Calu3 (cell line): ENCODE measurements at regions not wholly inside any gene's neighbourhood (a gene's known extent, or its start where the extent isn't known, plus 50 kb on each side); places are given as distances from the start of the nearest gene placed in this dataset.

Source experiments
- BruUV-seq: library from RNA; stranded (reverse); fragments of 400-500 nt; replicated peaks from 2 replicates; lab custom pipeline; 2021; lab: Mats Ljungman, UMichigan
- CTCF ChIA-PET: fragments of 300-600 bp; sonication (Branson Sonifier 250); formaldehyde crosslinking; loops from one replicate; lab custom pipeline; 2022; ENCODE audit warnings: antibody characterized with exemption; lab: Charles Lee
- DNase-seq: peaks from one replicate; pipeline ENCODE4 v3.0.0; 2022
- H3K27ac Mint-ChIP-seq: one replicate; pipeline ENCODE4 v1.8.0; 2022; ENCODE audit warnings: mixed read lengths; ENCODE audit not compliant: unreplicated experiment
- H3K27me3 Mint-ChIP-seq: one replicate; pipeline ENCODE4 v1.8.0; 2022; ENCODE audit warnings: mixed read lengths; ENCODE audit not compliant: unreplicated experiment
- H3K36me3 Mint-ChIP-seq: one replicate; pipeline ENCODE4 v1.8.0; 2022; ENCODE audit warnings: mild to moderate bottlenecking, moderate library complexity, mixed read lengths; ENCODE audit not compliant: insufficient read depth, unreplicated experiment
- H3K4me1 Mint-ChIP-seq: one replicate; pipeline ENCODE4 v1.8.0; 2022; ENCODE audit warnings: mild to moderate bottlenecking, low read depth, mixed read lengths; ENCODE audit not compliant: unreplicated experiment
- H3K4me3 Mint-ChIP-seq: one replicate; pipeline ENCODE4 v1.8.0; 2022; ENCODE audit warnings: mild to moderate bottlenecking, low read depth, moderate library complexity, mixed read lengths; ENCODE audit not compliant: unreplicated experiment
- H3K9me3 Mint-ChIP-seq: one replicate; pipeline ENCODE4 v1.8.0; 2022; ENCODE audit warnings: low read depth, mixed read lengths; ENCODE audit not compliant: unreplicated experiment
- CTCF ChIP-seq: fragments of 200-600 bp; IDR thresholded peaks from one replicate; pipeline ENCODE4 v1.8.0; 2022; ENCODE audit warnings: antibody characterized with exemption; ENCODE audit not compliant: unreplicated experiment
- intact Hi-C: fragments of 100-400 bp; cut with micrococcal nuclease; formaldehyde crosslinking; loops from one replicate; pipeline ENCODE4 v1.10.0; 2022; ENCODE audit not compliant: unreplicated experiment

DNA sequence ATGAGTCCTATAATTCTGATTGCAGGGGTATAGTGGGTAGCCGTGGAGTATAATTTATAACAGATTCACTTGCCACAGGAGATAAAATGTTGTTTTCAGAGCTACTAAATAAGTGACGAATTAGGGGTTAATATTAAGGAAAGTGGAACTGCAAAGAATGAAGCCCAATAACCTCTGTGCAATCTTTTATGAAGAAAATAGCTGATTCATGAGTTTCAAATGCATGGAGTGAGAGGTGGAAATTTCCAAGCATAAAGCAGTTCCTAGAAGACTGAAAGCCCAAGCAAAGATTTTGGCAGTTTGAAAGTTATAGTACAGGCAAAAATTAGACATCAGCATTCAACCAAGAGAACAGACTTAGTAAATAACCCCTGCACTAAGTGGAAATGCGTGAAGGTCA is 1782.4 kb upstream of the PCDH10 start:
- Mint-ChIP-seq H3K36me3 (no peaks in the 10 kb centered on the region), H3K4me3 (no peak overlapping the region), H3K27ac (no peak overlapping the region), H3K9me3 (no peaks in the 10 kb centered on the region), H3K4me1 (no peaks in the 10 kb centered on the region), H3K27me3 (no peaks in the 10 kb centered on the region)
- no TSS peak for BruUV-seq
- TF ChIP-seq CTCF, result no peak
- DNase-seq, result no peak
- intact Hi-C loops, result no loop called here
- CTCF ChIA-PET, result no interaction called here

- no TSS peak for BruUV-seq
- no peaks in the 10 kb centered on the region for H3K27me3 Mint-ChIP-seq
- CTCF ChIA-PET, result no interaction called here
- no peak for TF ChIP-seq CTCF
- no peaks in the 10 kb centered on the region for H3K4me1 Mint-ChIP-seq
- intact Hi-C loops, result no loop called here
- H3K36me3 Mint-ChIP-seq, result no peaks in the 10 kb centered on the region
- peaks cover 3% of the 10 kb centered on the region for H3K9me3 Mint-ChIP-seq
- no peak overlapping the region for H3K27ac Mint-ChIP-seq
- no peak overlapping the region for H3K4me3 Mint-ChIP-seq
- DNase-seq, result no peak
These were observed 1781.7 kb upstream of the PCDH10 start for GRCh38 chr4:131367441-131367840.

- Mint-ChIP-seq H3K27ac (no peak overlapping the region), H3K27me3 (no peaks in the 10 kb centered on the region), H3K4me1 (no peaks in the 10 kb centered on the region), H3K9me3 (peaks cover 3% of the 10 kb centered on the region), H3K4me3 (no peak overlapping the region), H3K36me3 (no peaks in the 10 kb centered on the region)
- peak; percentile 15 for DNase-seq
- intact Hi-C loops, result no loop called here
- no TSS peak for BruUV-seq
- CTCF ChIA-PET, result no interaction called here
- TF ChIP-seq CTCF, result no peak
These were observed 1778.2 kb upstream of the PCDH10 start for GRCh38 chr4:131370846-131371245.

DNA sequence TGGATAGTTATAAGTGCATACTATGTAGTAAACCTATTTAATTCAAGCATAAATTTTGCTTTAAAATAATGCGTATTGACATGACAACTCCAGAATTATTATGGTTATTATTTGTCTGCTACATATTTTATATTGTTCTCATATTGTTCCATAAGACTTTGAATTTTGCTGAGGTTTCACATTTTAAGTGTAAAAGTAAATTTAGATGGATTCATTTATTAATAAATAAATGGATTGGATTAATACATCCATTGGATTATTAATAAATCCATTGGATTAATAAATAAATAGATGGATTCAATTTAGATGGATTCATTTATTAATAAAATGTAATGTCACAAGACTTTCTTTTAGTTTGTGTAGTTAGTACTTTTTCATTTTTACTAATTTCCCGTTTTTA is 1768.0 kb upstream of the PCDH10 start:
- intact Hi-C loops, result loop anchor here (1.0 kb wide), 1 partner anchor 151 kb away; no protein-coding TSS in a partner anchor
- BruUV-seq, result no TSS peak
- CTCF ChIA-PET, result no interaction called here
- no peaks in the 10 kb centered on the region for H3K4me1 Mint-ChIP-seq
- no peak for TF ChIP-seq CTCF
- no peak overlapping the region for H3K4me3 Mint-ChIP-seq
- H3K36me3 Mint-ChIP-seq, result no peaks in the 10 kb centered on the region
- no peaks in the 10 kb centered on the region for H3K9me3 Mint-ChIP-seq
- no peaks in the 10 kb centered on the region for H3K27me3 Mint-ChIP-seq
- no peak for DNase-seq
- H3K27ac Mint-ChIP-seq, result no peak overlapping the region

GRCh38 chr4:131382839-131383238 is 1766.3 kb upstream of the PCDH10 start:
- Mint-ChIP-seq H3K27me3 (no peaks in the 10 kb centered on the region), H3K27ac (no peak overlapping the region), H3K4me3 (no peak overlapping the region), H3K9me3 (no peaks in the 10 kb centered on the region), H3K4me1 (no peaks in the 10 kb centered on the region), H3K36me3 (no peaks in the 10 kb centered on the region)
- no TSS peak for BruUV-seq
- DNase-seq, result no peak
- intact Hi-C loops, result no loop called here
- CTCF ChIA-PET, result no interaction called here
- TF ChIP-seq CTCF, result no peak
